Gastroesophageal sphincter (tissue), 4 donors: ENCODE measurements at regions not wholly inside any gene's neighbourhood (a gene's known extent, or its start where the extent isn't known, plus 50 kb on each side); places are given as distances from the start of the nearest gene placed in this dataset.
"Not testable (repeated sequence)": the region's sequence is repeated elsewhere in the genome, so short reads cannot be mapped to it uniquely, and the experiment has no call there.

Experiments used
- ATAC-seq: fragments of 150-250 bp; one replicate; pipeline ENCODE4 v1.9.1; 2016; ENCODE audit warnings: mild to moderate bottlenecking, moderate library complexity
- H3K27ac ChIP-seq, 4 donors: fragments of 200-600 bp; sonication (generic) in 3 of 4; 1 replicate in 3 of 4; 2 replicates in 1 of 4; pipeline ENCODE4 v1.5.1; 2016 to 2019
- H3K27me3 ChIP-seq: fragments of 200-600 bp; sonication (generic); one replicate; pipeline ENCODE4 v1.5.1; 2019
- H3K36me3 ChIP-seq, 2 donors: fragments of 200-600 bp; sonication (generic); one replicate each; pipeline ENCODE4 v1.5.1; 2019; ENCODE audit warnings: control low read depth in 1 of 2
- H3K4me1 ChIP-seq, 3 donors: fragments of 200-600 bp; sonication (generic); 1 replicate in 2 of 3; 2 replicates in 1 of 3; pipeline ENCODE4 v1.5.1; 2016 to 2019; ENCODE audit warnings: control low read depth in 2 of 3
- H3K4me3 ChIP-seq, 2 donors: fragments of 200-600 bp; sonication (generic); one replicate each; pipeline ENCODE4 v1.5.1; 2019; ENCODE audit warnings: mild to moderate bottlenecking in 1 of 2, moderate library complexity in 1 of 2
- H3K9me3 ChIP-seq, 3 donors: fragments of 200-600 bp; sonication (generic); one replicate each; pipeline ENCODE4 v1.5.1; 2017 to 2019; ENCODE audit warnings: control low read depth in 2 of 3
- CTCF ChIP-seq, 4 experiments: fragments of 200-600 bp in 2 of 4; fragments of 450-650 bp in 2 of 4; sonication (generic) in 1 of 4; IDR thresholded peaks; one replicate each; pipeline ENCODE4 v1.5.1; 2017 to 2019; ENCODE audit warnings: antibody characterized with exemption in 4 of 4, mild to moderate bottlenecking in 2 of 4, moderate library complexity in 2 of 4
- EP300 ChIP-seq: sonication (generic); formaldehyde crosslinking; IDR thresholded peaks from one replicate; pipeline ENCODE4 v1.6.1; 2017; ENCODE audit warnings: antibody characterized with exemption, mild to moderate bottlenecking
- POLR2A ChIP-seq, 2 donors: fragments of 450-650 bp; IDR thresholded peaks; one replicate each; pipeline ENCODE4 v1.6.1; 2017; ENCODE audit warnings: antibody characterized with exemption in 2 of 2, mild to moderate bottlenecking in 2 of 2, moderate library complexity in 1 of 2
- POLR2AphosphoS5 ChIP-seq: sonication (generic); formaldehyde crosslinking; IDR thresholded peaks from one replicate; pipeline ENCODE4 v1.6.1; 2017; ENCODE audit warnings: antibody characterized with exemption
- WGBS, 2 donors: methylation state at CpG; one replicate each; pipeline ENCODE4 v1.1.5; 2018; ENCODE audit warnings: low coverage in 1 of 2; 5-methylcytosine and 5-hydroxymethylcytosine counted together

- H3K9me3 ChIP-seq: peaks cover 0 to 3% (median 0%) of the 10 kb centered on the region in 3 donors
- H3K36me3 ChIP-seq: no peaks in the 10 kb centered on the region
- H3K4me1 ChIP-seq: no peaks in the 10 kb centered on the region
- no peaks in the 10 kb centered on the region for H3K27me3 ChIP-seq
- WGBS, 2 donors: 56 to 57% methylated on average over 3 to 4 of the region's 4 CpGs
- no peak overlapping the region for H3K4me3 ChIP-seq
- TF ChIP-seq EP300 (no peak), POLR2A (IDR thresholded peaks at IDR 0.05) (no peak), CTCF (IDR thresholded peaks at IDR 0.05) (no peak), POLR2AphosphoS5 (no peak)
- ATAC-seq: no peak
- no peak overlapping the region for H3K27ac ChIP-seq
Observed at GRCh38 chr3:137854533-137855261, 90.6 kb downstream of the SOX14 start.

GRCh38 chr3:137866001-137866400 lies 101.9 kb downstream of the SOX14 start:
- Histone ChIP-seq H3K4me1 (no peaks in the 10 kb centered on the region), H3K27me3 (no peaks in the 10 kb centered on the region), H3K9me3 (peaks cover 0 to 31% (median 0%) of the 10 kb centered on the region in 3 donors), H3K27ac (no peak overlapping the region), H3K4me3 (no peak overlapping the region), H3K36me3 (no peaks in the 10 kb centered on the region)
- ATAC-seq: no peak
- 51 to 53% methylated on average over 2 of the region's 2 CpGs for WGBS, 2 donors
- no peak for TF ChIP-seq CTCF (IDR thresholded peaks at IDR 0.05)
- TF ChIP-seq POLR2A (IDR thresholded peaks at IDR 0.05): no peak
- no peak for TF ChIP-seq POLR2AphosphoS5
- no peak for TF ChIP-seq EP300

GRCh38 chr3:137866933-137867332 lies 102.8 kb downstream of the SOX14 start:
- WGBS, 2 donors: 53 to 63% methylated on average over 1 of the region's 4 CpGs
- peaks cover 0 to 39% (median 0%) of the 10 kb centered on the region in 3 donors for H3K9me3 ChIP-seq
- no peak for ATAC-seq
- no peak overlapping the region for H3K27ac ChIP-seq
- H3K4me3 ChIP-seq: no peak overlapping the region
- no peaks in the 10 kb centered on the region for H3K4me1 ChIP-seq
- H3K27me3 ChIP-seq: no peaks in the 10 kb centered on the region
- H3K36me3 ChIP-seq: no peaks in the 10 kb centered on the region
- no peak for TF ChIP-seq EP300
- no peak for TF ChIP-seq POLR2A (IDR thresholded peaks at IDR 0.05)
- TF ChIP-seq POLR2AphosphoS5: no peak
- no peak for TF ChIP-seq CTCF (IDR thresholded peaks at IDR 0.05)

GRCh38 chr3:137867611-137868010 lies 103.5 kb downstream of the SOX14 start:
- Histone ChIP-seq H3K4me1 (no peaks in the 10 kb centered on the region), H3K27me3 (no peaks in the 10 kb centered on the region), H3K9me3 (peaks cover 0 to 46% (median 0%) of the 10 kb centered on the region in 3 donors), H3K36me3 (no peaks in the 10 kb centered on the region), H3K27ac (no peak overlapping the region), H3K4me3 (no peak overlapping the region)
- WGBS, 2 donors: 70 to 94% methylated on average over 2 of the region's 2 CpGs
- no peak for TF ChIP-seq CTCF (IDR thresholded peaks at IDR 0.05)
- no peak for ATAC-seq

- TF ChIP-seq EP300 (no peak), POLR2AphosphoS5 (no peak), CTCF (IDR thresholded peaks at IDR 0.05) (no peak), POLR2A (IDR thresholded peaks at IDR 0.05) (no peak)
- Histone ChIP-seq H3K27ac (no peak overlapping the region), H3K27me3 (no peaks in the 10 kb centered on the region), H3K4me3 (no peak overlapping the region), H3K36me3 (no peaks in the 10 kb centered on the region), H3K9me3 (peaks cover 0 to 48% (median 0%) of the 10 kb centered on the region in 3 donors), H3K4me1 (no peaks in the 10 kb centered on the region)
- WGBS, 2 donors: 74 to 100% methylated on average over 2 to 4 of the region's 5 CpGs
- ATAC-seq: no peak
Observed at GRCh38 chr3:137869022-137869421, 104.9 kb downstream of the SOX14 start.

- H3K9me3 ChIP-seq: peaks cover 0 to 48% (median 0%) of the 10 kb centered on the region in 3 donors
- not testable (repeated sequence) for H3K36me3 ChIP-seq, H3K27ac ChIP-seq, ATAC-seq, H3K27me3 ChIP-seq, H3K4me1 ChIP-seq, H3K4me3 ChIP-seq
- no CpG with 5 or more reads among the region's 25 CpGs for WGBS, 2 donors
Observed at GRCh38 chr3:137872589-137872988, 108.5 kb downstream of the SOX14 start.

GRCh38 chr3:137896842-137897241 lies 113.1 kb upstream of the CLDN18 start:
- WGBS, 2 donors: 0% methylated on average over 1 of the region's 6 CpGs; no CpG with 5 or more reads in 1 of the 2 donors
- not testable (repeated sequence) for H3K36me3 ChIP-seq, ATAC-seq, H3K27ac ChIP-seq, H3K4me3 ChIP-seq, H3K4me1 ChIP-seq, H3K9me3 ChIP-seq, H3K27me3 ChIP-seq
